ENCODE measurements at regions not wholly inside any gene's neighbourhood (a gene's known extent, or its start where the extent isn't known, plus 50 kb on each side); places are given as distances from the start of the nearest gene placed in this dataset.

DNA sequence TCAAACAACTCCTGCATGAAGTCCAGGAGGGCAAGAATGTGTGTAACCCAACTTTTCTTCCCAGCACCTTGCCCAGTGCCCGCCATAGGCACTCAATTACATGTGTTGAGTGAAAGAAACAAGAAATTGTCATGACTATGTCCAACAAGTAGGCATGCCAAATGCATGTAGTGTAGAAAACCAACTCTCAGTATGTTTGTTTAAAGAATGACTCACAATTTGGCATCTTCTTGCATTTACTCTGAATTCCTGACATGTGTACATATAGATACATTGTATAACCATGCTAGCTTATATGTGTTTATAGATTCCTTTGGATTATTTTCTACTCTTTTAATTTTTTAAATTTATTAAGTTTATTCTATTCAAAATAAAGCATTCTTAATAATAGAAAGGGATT is 305.0 kb downstream of the EFNB2 start:
- Histone ChIP-seq H3K4me1 (ENCODE audit: low read depth) (no peaks in the 10 kb centered on the region), H3K36me3 (ENCODE audit: low read depth) (no peaks in the 10 kb centered on the region), H3K9me3 (no peaks in the 10 kb centered on the region), H3K4me3 (no peak overlapping the region)
- TF ChIP-seq, protein P1, sequence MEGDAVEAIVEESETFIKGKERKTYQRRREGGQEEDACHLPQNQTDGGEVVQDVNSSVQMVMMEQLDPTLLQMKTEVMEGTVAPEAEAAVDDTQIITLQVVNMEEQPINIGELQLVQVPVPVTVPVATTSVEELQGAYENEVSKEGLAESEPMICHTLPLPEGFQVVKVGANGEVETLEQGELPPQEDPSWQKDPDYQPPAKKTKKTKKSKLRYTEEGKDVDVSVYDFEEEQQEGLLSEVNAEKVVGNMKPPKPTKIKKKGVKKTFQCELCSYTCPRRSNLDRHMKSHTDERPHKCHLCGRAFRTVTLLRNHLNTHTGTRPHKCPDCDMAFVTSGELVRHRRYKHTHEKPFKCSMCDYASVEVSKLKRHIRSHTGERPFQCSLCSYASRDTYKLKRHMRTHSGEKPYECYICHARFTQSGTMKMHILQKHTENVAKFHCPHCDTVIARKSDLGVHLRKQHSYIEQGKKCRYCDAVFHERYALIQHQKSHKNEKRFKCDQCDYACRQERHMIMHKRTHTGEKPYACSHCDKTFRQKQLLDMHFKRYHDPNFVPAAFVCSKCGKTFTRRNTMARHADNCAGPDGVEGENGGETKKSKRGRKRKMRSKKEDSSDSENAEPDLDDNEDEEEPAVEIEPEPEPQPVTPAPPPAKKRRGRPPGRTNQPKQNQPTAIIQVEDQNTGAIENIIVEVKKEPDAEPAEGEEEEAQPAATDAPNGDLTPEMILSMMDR (IDR thresholded peaks at IDR 0.05), result no peak
- ATAC-seq (peak; percentile 43), DNase-seq (no peak)
- intact Hi-C loops (cut with DNase I, micrococcal nuclease), result no loop called here

DNA sequence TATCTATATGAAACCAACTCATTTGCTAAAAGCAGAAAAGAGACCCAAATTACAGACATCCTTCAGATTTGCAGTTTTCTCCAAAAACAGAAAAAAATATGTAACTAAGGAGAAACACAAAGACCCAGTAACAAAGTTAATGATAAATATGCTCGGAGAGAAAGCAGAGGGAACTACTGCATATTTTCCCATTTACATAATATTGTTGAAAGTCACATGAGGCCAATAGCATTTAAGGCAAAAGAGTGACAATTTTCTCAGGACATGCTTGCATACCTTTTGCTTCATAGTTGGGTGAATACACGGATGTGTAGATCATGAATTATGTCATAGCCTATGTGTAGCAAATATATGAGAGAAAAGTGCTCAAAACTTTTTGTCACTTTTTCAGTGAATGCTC is 310.3 kb downstream of the EFNB2 start:
- ATAC-seq (no peak), DNase-seq (no peak)
- intact Hi-C loops (cut with DNase I, micrococcal nuclease), result no loop called here
- TF ChIP-seq, protein P1 (IDR thresholded peaks at IDR 0.05), result no peak
- no peaks in the 10 kb centered on the region for H3K9me3 ChIP-seq
- H3K4me3 ChIP-seq, result no peak overlapping the region
- no peaks in the 10 kb centered on the region for H3K36me3 ChIP-seq (ENCODE audit: low read depth)
- no peaks in the 10 kb centered on the region for H3K4me1 ChIP-seq (ENCODE audit: low read depth)

DNA sequence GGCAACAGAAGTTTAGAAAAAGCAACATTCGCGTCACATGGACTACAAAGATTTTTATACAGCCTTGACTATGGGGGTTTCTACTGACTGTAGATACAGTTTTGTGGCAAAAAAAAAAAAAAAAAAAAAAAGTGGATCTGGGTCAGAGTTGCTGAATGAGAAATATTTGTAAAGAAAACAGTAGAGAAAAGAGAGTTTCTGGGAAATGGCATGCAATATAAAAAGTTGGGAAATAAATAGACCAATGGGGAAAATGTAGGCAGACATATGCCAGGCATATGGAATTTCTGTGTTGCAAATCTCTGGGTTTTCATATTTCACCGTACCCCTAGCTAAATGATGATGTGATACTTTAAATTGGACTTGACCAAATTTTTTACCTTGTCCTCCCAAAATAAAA is 315.3 kb downstream of the EFNB2 start:
- H3K9me3 ChIP-seq, result no peaks in the 10 kb centered on the region
- TF ChIP-seq, protein P1 (IDR thresholded peaks at IDR 0.05), result no peak
- DNase-seq, result no peak
- no peak overlapping the region for H3K4me3 ChIP-seq
- ATAC-seq, result no peak
- no peaks in the 10 kb centered on the region for H3K4me1 ChIP-seq (ENCODE audit: low read depth)
- intact Hi-C loops (cut with DNase I, micrococcal nuclease), result no loop called here
- H3K36me3 ChIP-seq (ENCODE audit: low read depth), result no peaks in the 10 kb centered on the region

DNA sequence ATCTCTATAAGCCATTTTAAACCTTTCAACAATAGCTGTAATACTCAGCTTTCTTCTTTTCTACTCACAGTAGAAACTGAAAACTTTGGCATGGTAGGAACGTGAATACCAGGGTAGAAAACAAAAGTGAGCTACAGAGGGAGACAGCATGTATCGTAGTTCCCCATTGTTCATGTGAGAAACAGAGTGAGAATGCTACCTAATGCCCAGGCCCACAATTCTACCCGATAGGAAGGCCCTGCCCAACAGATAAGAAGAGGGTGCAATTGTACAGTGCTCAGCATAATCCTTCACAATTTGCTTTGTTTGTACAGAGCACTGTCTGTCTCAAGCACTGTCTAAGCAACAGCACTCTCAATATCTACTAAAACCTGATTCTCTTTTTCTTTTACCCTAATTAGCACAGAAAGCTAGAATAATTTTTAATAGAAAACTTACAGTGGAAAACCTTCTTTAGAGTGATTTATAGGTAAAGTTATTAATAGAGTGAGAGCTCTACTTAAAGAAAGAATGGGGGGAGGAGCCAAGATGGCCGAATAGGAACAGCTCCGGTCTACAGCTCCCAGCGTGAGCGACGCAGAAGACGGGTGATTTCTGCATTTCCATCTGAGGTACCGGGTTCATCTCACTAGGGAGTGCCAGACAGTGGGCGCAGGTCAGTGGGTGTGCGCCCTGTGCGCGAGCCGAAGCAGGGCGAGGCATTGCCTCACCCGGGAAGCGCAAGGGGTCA is 322.3 kb downstream of the EFNB2 start:
- Histone ChIP-seq H3K4me1 (ENCODE audit: low read depth) (no peaks in the 10 kb centered on the region), H3K36me3 (ENCODE audit: low read depth) (no peaks in the 10 kb centered on the region), H3K9me3 (no peaks in the 10 kb centered on the region), H3K4me3 (no peak overlapping the region)
- DNase-seq (no peak), ATAC-seq (no peak)
- TF ChIP-seq, protein P1 (IDR thresholded peaks at IDR 0.05), result no peak
- intact Hi-C loops (cut with DNase I, micrococcal nuclease), result no loop called here

DNA sequence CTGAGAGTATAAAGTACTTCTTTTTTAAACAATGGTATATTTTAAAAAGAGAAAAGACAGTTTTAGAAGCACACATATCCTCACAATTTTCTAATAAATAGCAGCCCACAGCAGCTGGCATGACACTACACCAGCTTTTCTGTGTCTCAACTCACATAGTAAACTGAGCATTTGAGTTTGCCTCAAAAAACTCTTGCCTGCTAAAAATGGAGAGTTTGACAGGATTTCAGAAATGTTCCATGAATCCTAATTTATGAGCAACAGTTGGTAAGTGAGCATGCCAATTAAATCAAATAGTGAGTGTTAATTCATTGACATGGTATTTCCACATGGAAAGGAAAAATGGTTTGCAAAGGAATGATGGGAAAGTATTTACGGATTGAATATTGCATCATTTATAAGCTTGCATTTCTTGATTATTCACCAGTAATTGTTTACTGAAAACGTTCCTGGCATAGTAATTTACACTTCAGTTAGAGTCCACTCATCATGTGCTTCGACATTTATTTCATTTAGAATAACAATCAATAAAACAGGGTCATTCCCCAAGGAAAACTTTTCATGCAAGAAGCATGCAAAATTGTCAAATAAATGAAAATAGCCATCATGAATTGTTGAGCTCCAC is 323.0 kb downstream of the EFNB2 start:
- ATAC-seq (no peak), DNase-seq (no peak)
- TF ChIP-seq, protein P1 (IDR thresholded peaks at IDR 0.05), result no peak
- Histone ChIP-seq H3K4me1 (ENCODE audit: low read depth) (no peaks in the 10 kb centered on the region), H3K36me3 (ENCODE audit: low read depth) (no peaks in the 10 kb centered on the region), H3K9me3 (no peaks in the 10 kb centered on the region), H3K4me3 (no peak overlapping the region)
- intact Hi-C loops (cut with DNase I, micrococcal nuclease), result no loop called here
